ENCODE measurements at regions not wholly inside any gene's neighbourhood (a gene's known extent, or its start where the extent isn't known, plus 50 kb on each side); places are given as distances from the start of the nearest gene placed in this dataset.

DNA sequence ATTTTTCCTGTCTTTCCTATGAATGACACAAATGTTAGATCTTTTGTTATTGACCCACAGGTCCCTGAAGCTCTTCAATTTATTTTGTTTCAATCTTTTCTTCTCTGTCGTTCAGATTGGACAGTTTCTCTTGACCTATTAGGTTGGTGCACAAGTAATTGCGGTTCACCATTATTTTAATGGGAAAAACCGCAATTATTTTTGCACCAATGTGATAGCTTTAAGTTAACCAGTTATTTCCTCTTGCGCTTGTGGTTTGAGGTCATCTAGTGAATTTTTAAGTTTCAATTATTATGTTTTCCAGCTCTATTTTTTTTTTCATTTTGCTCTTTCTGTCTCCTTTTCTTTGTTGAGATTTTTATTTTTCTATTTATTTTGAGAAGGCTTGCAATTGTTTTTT lies 399.2 kb downstream of the INHBA start:
- Histone ChIP-seq H3K4me1 (no peaks in the 10 kb centered on the region), H3K9me3 (no peaks in the 10 kb centered on the region), H3K36me3 (no peaks in the 10 kb centered on the region), H3K27ac (no peak overlapping the region), H3K4me3 (no peak overlapping the region), H3K27me3 (no peaks in the 10 kb centered on the region)
- no peak for DNase-seq
- TF ChIP-seq EP300 (IDR thresholded peaks at IDR 0.05; ENCODE audit: low read depth) (no peak), POLR2A (IDR thresholded peaks at IDR 0.05) (no peak)
- TF ChIP-seq, protein P1, sequence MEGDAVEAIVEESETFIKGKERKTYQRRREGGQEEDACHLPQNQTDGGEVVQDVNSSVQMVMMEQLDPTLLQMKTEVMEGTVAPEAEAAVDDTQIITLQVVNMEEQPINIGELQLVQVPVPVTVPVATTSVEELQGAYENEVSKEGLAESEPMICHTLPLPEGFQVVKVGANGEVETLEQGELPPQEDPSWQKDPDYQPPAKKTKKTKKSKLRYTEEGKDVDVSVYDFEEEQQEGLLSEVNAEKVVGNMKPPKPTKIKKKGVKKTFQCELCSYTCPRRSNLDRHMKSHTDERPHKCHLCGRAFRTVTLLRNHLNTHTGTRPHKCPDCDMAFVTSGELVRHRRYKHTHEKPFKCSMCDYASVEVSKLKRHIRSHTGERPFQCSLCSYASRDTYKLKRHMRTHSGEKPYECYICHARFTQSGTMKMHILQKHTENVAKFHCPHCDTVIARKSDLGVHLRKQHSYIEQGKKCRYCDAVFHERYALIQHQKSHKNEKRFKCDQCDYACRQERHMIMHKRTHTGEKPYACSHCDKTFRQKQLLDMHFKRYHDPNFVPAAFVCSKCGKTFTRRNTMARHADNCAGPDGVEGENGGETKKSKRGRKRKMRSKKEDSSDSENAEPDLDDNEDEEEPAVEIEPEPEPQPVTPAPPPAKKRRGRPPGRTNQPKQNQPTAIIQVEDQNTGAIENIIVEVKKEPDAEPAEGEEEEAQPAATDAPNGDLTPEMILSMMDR (IDR thresholded peaks at IDR 0.05): no peak
- intact Hi-C loops (cut with DNase I; ENCODE audit: low total_unique reads): no loop called here
- 85 to 89% methylated on average over 4 of the region's 4 CpGs for WGBS, 2 donors (ENCODE audit: low coverage in 1 of 2)
- in situ Hi-C loops (cut with MboI; ENCODE audit: low pct_ligation_motif_present in 1 of 4, low pct_unique_long_range_greater_than_20kb in 1 of 4, low sequenced_read_pairs in 3 of 4): no loop called here

DNA sequence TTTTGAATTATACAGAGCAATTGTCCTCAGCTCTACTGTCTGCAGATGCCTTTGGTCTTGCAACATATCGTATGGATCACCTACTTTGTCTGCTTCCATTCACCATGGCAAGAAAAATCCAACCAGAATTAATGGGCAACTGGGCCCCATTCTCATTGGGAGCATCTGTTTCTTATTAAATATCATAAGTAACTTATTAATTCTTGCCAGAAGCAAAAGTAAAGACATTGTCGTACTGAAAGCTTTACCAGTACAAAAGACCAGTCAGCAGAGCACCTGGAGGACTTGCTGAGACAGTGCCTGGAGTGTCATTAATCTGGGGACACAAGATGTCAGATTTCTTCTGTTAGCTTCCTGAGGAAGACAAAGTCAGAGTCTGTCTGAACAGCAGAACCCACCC lies 404.5 kb downstream of the INHBA start:
- in situ Hi-C loops (cut with MboI; ENCODE audit: low pct_ligation_motif_present in 1 of 4, low pct_unique_long_range_greater_than_20kb in 1 of 4, low sequenced_read_pairs in 3 of 4) (no loop called here), intact Hi-C loops (cut with DNase I; ENCODE audit: low total_unique reads) (no loop called here)
- H3K36me3 ChIP-seq: no peaks in the 10 kb centered on the region
- 64 to 73% methylated on average over 2 of the region's 2 CpGs for WGBS, 2 donors (ENCODE audit: low coverage in 1 of 2)
- no peak overlapping the region for H3K27ac ChIP-seq
- no peaks in the 10 kb centered on the region for H3K9me3 ChIP-seq
- TF ChIP-seq POLR2AphosphoS5 (IDR thresholded peaks at IDR 0.05): no peak
- TF ChIP-seq, protein P1 (IDR thresholded peaks at IDR 0.05): no peak
- no peak for TF ChIP-seq EP300 (IDR thresholded peaks at IDR 0.05; ENCODE audit: low read depth)
- TF ChIP-seq POLR2A (IDR thresholded peaks at IDR 0.05): no peak
- DNase-seq: no peak
- no peaks in the 10 kb centered on the region for H3K27me3 ChIP-seq
- no peak overlapping the region for H3K4me3 ChIP-seq
- H3K4me1 ChIP-seq: no peaks in the 10 kb centered on the region

DNA sequence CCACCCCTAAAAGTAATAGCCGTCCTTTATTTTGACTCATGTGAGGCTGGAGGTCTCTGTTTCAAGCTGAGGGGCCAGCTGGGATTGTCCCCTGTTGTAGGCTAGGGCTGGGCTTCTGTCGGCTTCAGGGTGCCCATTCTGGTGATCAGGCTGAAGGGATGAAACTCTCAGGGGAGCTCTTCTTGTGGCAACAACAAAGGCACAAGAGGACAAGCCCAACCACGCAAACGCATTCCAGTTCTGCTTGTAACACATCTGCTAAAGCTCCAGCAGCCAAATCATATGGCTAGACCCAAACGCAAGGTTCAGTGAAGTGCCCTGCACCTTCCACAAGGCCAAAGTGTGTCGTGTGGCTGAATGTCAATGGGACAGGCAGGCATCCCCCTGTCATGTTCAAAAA lies 405.7 kb downstream of the INHBA start:
- Histone ChIP-seq H3K27me3 (no peaks in the 10 kb centered on the region), H3K4me1 (no peaks in the 10 kb centered on the region), H3K9me3 (no peaks in the 10 kb centered on the region), H3K27ac (no peak overlapping the region), H3K36me3 (no peaks in the 10 kb centered on the region), H3K4me3 (no peak overlapping the region)
- in situ Hi-C loops (cut with MboI; ENCODE audit: low pct_ligation_motif_present in 1 of 4, low pct_unique_long_range_greater_than_20kb in 1 of 4, low sequenced_read_pairs in 3 of 4) (no loop called here), intact Hi-C loops (cut with DNase I; ENCODE audit: low total_unique reads) (no loop called here)
- DNase-seq: no peak
- WGBS, 2 donors (ENCODE audit: low coverage in 1 of 2): 77% methylated on average over 6 of the region's 6 CpGs; no CpG with 5 or more reads in 1 of the 2 donors
- TF ChIP-seq POLR2A (IDR thresholded peaks at IDR 0.05) (no peak), EP300 (IDR thresholded peaks at IDR 0.05; ENCODE audit: low read depth) (no peak), POLR2AphosphoS5 (IDR thresholded peaks at IDR 0.05) (no peak)
- TF ChIP-seq, protein P1 (IDR thresholded peaks at IDR 0.05): no peak

DNA sequence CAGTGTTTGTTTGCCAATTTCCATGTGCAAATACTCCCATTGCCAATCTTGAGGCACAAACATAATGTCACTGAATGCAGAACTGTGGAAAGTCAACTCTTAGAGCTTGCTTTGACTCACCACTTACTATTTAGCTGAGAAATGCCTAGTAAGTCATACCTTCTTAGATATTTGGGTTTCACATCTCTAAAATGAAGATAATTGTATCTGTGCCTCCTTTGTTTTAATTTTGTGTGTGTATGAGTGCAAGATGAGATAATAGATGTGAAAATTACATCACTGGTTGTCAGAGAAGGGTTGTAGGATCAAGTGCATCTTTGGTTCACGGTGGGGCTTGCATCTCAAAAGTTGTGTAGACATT lies 407.5 kb downstream of the INHBA start:
- no peaks in the 10 kb centered on the region for H3K27me3 ChIP-seq
- no peak overlapping the region for H3K4me3 ChIP-seq
- no peaks in the 10 kb centered on the region for H3K9me3 ChIP-seq
- no peak overlapping the region for H3K27ac ChIP-seq
- TF ChIP-seq POLR2AphosphoS5 (IDR thresholded peaks at IDR 0.05) (no peak), POLR2A (IDR thresholded peaks at IDR 0.05) (no peak), EP300 (IDR thresholded peaks at IDR 0.05; ENCODE audit: low read depth) (no peak)
- TF ChIP-seq, protein P1 (IDR thresholded peaks at IDR 0.05): no peak
- H3K4me1 ChIP-seq: no peaks in the 10 kb centered on the region
- 83 to 85% methylated on average over 1 of the region's 1 CpG for WGBS, 2 donors (ENCODE audit: low coverage in 1 of 2)
- in situ Hi-C loops (cut with MboI; ENCODE audit: low pct_ligation_motif_present in 1 of 4, low pct_unique_long_range_greater_than_20kb in 1 of 4, low sequenced_read_pairs in 3 of 4) (no loop called here), intact Hi-C loops (cut with DNase I; ENCODE audit: low total_unique reads) (no loop called here)
- DNase-seq: no peak
- no peaks in the 10 kb centered on the region for H3K36me3 ChIP-seq
